GM12878 (cell line): ENCODE measurements at regions not wholly inside any gene's neighbourhood (a gene's known extent, or its start where the extent isn't known, plus 50 kb on each side); places are given as distances from the start of the nearest gene placed in this dataset.

Experiments used
- ATF7 ChIP-seq: fragments of 450-650 bp; IDR thresholded peaks from 2 replicates; pipeline ENCODE4 v1.6.1; 2016; ENCODE audit warnings: low read depth, mild to moderate bottlenecking
- JUNB ChIP-seq: IDR thresholded peaks from 2 replicates; pipeline ENCODE4 v1.6.1; 2016; ENCODE audit warnings: antibody characterized with exemption, mild to moderate bottlenecking
- MTA2 ChIP-seq: fragments of 450-650 bp; IDR thresholded peaks from 2 replicates; pipeline ENCODE4 v1.6.1; 2016; ENCODE audit warnings: low read depth, mild to moderate bottlenecking, moderate library complexity
- POLR2AphosphoS2 ChIP-seq: IDR thresholded peaks from 2 replicates; pipeline ENCODE4 v1.6.1; 2011; ENCODE audit warnings: low read depth, mild to moderate bottlenecking, low read length, improper control_type of control experiment, moderate library complexity
- RAD21 ChIP-seq: IDR thresholded peaks from 2 replicates; pipeline ENCODE4 v1.6.1; 2011; ENCODE audit warnings: mild to moderate bottlenecking, low read depth, low read length, moderate library complexity; ENCODE audit not compliant: insufficient read depth
- STAT1 ChIP-seq: fragments of 450-650 bp; conservative IDR thresholded peaks from 2 replicates; pipeline ENCODE4 v1.6.1; 2014; ENCODE audit warnings: antibody characterized with exemption, mild to moderate bottlenecking
- WRNIP1 ChIP-seq: IDR thresholded peaks from 2 replicates; pipeline ENCODE4 v1.6.1; 2011; ENCODE audit warnings: low read depth, low read length, improper control_type of control experiment, borderline replicate concordance
- TF ChIP-seq, protein P1 (sequence below), 3 experiments: IDR thresholded peaks in 2 of 3; conservative IDR thresholded peaks in 1 of 3; 2 replicates each; pipeline ENCODE4 v1.5.1; 2011; ENCODE audit warnings: low read depth in 3 of 3, low read length in 3 of 3, mild to moderate bottlenecking in 3 of 3, control low read depth in 2 of 3, moderate library complexity in 2 of 3, inconsistent platforms in 1 of 3, mixed read lengths in 1 of 3; ENCODE audit not compliant: control insufficient read depth in 2 of 3, insufficient read depth in 1 of 3; ENCODE audit errors: extremely low read depth in 1 of 3
- TF ChIP-seq, protein P2 (sequence below): fragments of 450-650 bp; IDR thresholded peaks from 2 replicates; pipeline ENCODE4 v1.6.1; 2017; ENCODE audit warnings: mild to moderate bottlenecking, moderate library complexity

DNA sequence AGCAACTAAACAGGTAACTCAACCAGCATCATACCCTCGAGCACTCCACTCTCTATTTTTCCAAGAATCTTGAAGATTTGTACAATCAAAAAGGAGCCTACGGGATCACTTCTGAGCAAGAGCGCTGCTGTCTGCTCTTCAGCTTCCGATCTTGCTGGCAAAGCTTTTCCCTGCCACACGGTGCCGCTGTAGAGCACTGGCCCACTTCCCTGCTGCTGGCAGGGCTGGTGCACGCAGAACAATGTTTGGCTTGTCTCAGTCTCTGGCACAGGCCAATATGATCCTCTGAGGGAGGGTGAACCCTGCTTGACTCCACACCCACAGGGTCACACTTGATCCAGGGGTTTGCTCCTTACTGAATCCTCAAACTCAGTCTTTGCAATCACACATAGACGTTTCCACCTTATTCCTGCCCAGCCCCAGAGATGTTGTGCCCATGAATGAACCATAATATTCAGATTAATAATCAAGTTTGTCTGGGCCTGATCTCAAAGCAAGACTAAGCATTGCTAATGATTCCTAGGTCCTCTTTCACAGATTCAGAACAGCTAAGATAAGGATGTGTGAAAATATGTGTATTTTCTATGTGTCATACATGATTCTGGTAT is 536.6 kb downstream of the SOX6 start (continued):
- TF ChIP-seq, protein P1, sequence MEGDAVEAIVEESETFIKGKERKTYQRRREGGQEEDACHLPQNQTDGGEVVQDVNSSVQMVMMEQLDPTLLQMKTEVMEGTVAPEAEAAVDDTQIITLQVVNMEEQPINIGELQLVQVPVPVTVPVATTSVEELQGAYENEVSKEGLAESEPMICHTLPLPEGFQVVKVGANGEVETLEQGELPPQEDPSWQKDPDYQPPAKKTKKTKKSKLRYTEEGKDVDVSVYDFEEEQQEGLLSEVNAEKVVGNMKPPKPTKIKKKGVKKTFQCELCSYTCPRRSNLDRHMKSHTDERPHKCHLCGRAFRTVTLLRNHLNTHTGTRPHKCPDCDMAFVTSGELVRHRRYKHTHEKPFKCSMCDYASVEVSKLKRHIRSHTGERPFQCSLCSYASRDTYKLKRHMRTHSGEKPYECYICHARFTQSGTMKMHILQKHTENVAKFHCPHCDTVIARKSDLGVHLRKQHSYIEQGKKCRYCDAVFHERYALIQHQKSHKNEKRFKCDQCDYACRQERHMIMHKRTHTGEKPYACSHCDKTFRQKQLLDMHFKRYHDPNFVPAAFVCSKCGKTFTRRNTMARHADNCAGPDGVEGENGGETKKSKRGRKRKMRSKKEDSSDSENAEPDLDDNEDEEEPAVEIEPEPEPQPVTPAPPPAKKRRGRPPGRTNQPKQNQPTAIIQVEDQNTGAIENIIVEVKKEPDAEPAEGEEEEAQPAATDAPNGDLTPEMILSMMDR (IDR thresholded peaks at IDR 0.05 in 2 of 3, conservative IDR thresholded peaks at IDR 0.05 in 1 of 3; ENCODE audit: control insufficient read depth in 2 of 3, extremely low read depth in 1 of 3, insufficient read depth in 1 of 3, low read depth in 3 of 3, low read length in 3 of 3): peak; percentile 72 to 91 (median 91)
- TF ChIP-seq RAD21 (peak; percentile 60), WRNIP1 (no peak), MTA2 (no peak), POLR2AphosphoS2 (no peak), ATF7 (no peak), STAT1 (no peak), JUNB (no peak)
- TF ChIP-seq, protein P2, sequence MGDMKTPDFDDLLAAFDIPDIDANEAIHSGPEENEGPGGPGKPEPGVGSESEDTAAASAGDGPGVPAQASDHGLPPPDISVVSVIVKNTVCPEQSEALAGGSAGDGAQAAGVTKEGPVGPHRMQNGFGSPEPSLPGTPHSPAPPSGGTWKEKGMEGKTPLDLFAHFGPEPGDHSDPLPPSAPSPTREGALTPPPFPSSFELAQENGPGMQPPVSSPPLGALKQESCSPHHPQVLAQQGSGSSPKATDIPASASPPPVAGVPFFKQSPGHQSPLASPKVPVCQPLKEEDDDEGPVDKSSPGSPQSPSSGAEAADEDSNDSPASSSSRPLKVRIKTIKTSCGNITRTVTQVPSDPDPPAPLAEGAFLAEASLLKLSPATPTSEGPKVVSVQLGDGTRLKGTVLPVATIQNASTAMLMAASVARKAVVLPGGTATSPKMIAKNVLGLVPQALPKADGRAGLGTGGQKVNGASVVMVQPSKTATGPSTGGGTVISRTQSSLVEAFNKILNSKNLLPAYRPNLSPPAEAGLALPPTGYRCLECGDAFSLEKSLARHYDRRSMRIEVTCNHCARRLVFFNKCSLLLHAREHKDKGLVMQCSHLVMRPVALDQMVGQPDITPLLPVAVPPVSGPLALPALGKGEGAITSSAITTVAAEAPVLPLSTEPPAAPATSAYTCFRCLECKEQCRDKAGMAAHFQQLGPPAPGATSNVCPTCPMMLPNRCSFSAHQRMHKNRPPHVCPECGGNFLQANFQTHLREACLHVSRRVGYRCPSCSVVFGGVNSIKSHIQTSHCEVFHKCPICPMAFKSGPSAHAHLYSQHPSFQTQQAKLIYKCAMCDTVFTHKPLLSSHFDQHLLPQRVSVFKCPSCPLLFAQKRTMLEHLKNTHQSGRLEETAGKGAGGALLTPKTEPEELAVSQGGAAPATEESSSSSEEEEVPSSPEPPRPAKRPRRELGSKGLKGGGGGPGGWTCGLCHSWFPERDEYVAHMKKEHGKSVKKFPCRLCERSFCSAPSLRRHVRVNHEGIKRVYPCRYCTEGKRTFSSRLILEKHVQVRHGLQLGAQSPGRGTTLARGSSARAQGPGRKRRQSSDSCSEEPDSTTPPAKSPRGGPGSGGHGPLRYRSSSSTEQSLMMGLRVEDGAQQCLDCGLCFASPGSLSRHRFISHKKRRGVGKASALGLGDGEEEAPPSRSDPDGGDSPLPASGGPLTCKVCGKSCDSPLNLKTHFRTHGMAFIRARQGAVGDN: no peak
